COLO668 (cell line): ENCODE measurements at regions not wholly inside any gene's neighbourhood (a gene's known extent, or its start where the extent isn't known, plus 50 kb on each side); places are given as distances from the start of the nearest gene placed in this dataset.

Experiments used
- DNase-seq: peaks from one replicate; lab custom pipeline; 2025; ENCODE audit not compliant: unreplicated experiment; lab: John Stamatoyannopoulos, UW

GRCh38 chr11:91820709-91821108 is 403.9 kb upstream of the FAT3 start:
- DNase-seq, result no peak

- DNase-seq, result no peak
Observed at GRCh38 chr11:91819777-91820176, 404.8 kb upstream of the FAT3 start.

- DNase-seq, result no peak
Observed at GRCh38 chr11:91819195-91819594, 405.4 kb upstream of the FAT3 start.

GRCh38 chr11:91817996-91818395 is 406.6 kb upstream of the FAT3 start:
- no peak for DNase-seq

- no peak for DNase-seq
Observed at GRCh38 chr11:91813263-91813662, 411.4 kb upstream of the FAT3 start.

- DNase-seq, result no peak
Observed at GRCh38 chr11:91810871-91811270, 413.7 kb upstream of the FAT3 start.

- no peak for DNase-seq
Observed at GRCh38 chr11:91805293-91805692, 419.3 kb upstream of the FAT3 start.

GRCh38 chr11:91804042-91804441 is 420.6 kb upstream of the FAT3 start:
- no peak for DNase-seq

- no peak for DNase-seq
Observed at GRCh38 chr11:91802475-91802874, 422.1 kb upstream of the FAT3 start.

- DNase-seq, result no peak
Observed at GRCh38 chr11:91800208-91800914, 424.3 kb upstream of the FAT3 start.

- no peak for DNase-seq
Observed at GRCh38 chr11:91798240-91798639, 426.4 kb upstream of the FAT3 start.

GRCh38 chr11:91796999-91797398 is 427.6 kb upstream of the FAT3 start:
- DNase-seq, result no peak

- no peak for DNase-seq
Observed at GRCh38 chr11:91795139-91795887, 429.3 kb upstream of the FAT3 start.

- no peak for DNase-seq
Observed at GRCh38 chr11:91794146-91794545, 430.5 kb upstream of the FAT3 start.

GRCh38 chr11:91792779-91793262 is 431.8 kb upstream of the FAT3 start:
- no peak for DNase-seq

- DNase-seq, result no peak
Observed at GRCh38 chr11:91791171-91791468, 433.5 kb upstream of the FAT3 start.

- no peak for DNase-seq
Observed at GRCh38 chr11:91790346-91791170, 434.1 kb upstream of the FAT3 start.

GRCh38 chr11:91788764-91789163 is 435.9 kb upstream of the FAT3 start:
- no peak for DNase-seq

GRCh38 chr11:91786097-91786496 is 438.5 kb upstream of the FAT3 start:
- no peak for DNase-seq

- no peak for DNase-seq
Observed at GRCh38 chr11:91783173-91783572, 441.4 kb upstream of the FAT3 start.

- no peak for DNase-seq
Observed at GRCh38 chr11:91778758-91779157, 445.9 kb upstream of the FAT3 start.

- no peak for DNase-seq
Observed at GRCh38 chr11:91776655-91777054, 448.0 kb upstream of the FAT3 start.
